ENCODE measurements at regions not wholly inside any gene's neighbourhood (a gene's known extent, or its start where the extent isn't known, plus 50 kb on each side); places are given as distances from the start of the nearest gene placed in this dataset.

DNA sequence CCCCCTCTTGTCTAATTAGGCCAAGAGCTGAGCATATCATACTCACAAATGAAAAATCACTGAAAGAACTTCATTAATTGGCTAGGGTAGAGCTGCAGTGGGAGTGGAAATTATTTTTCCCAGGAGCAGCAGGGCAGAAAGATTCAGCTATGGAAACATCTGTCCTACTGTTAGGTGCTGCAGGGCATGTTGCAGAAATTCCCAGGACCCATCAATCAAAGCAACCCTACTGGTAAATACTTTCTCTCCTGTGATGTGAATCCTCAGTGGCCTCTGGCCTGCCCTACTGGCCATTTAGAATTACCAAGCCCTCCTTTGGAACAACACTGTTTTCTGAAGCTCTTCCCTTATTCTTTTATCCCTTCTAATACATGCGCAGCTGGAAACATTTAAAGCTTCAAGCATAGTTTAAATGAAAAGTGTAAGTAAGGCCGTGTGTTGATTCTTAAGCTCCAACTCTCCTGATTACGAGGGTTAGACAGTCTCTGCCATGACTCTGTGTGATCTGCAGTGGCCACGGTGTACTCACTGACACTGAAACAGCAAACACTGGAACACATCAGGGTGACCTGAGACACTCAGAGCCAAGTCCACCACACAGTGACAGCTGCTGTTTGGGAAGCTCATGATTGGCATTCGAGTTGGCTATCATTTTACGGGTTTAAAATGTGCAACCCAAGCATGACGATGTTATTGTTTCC is 62.6 kb upstream of the TMCC3 start:
- no peak for TF ChIP-seq EZH2 (IDR thresholded peaks at IDR 0.05; ENCODE audit: borderline replicate concordance, low read length)
- TF ChIP-seq, protein P1, sequence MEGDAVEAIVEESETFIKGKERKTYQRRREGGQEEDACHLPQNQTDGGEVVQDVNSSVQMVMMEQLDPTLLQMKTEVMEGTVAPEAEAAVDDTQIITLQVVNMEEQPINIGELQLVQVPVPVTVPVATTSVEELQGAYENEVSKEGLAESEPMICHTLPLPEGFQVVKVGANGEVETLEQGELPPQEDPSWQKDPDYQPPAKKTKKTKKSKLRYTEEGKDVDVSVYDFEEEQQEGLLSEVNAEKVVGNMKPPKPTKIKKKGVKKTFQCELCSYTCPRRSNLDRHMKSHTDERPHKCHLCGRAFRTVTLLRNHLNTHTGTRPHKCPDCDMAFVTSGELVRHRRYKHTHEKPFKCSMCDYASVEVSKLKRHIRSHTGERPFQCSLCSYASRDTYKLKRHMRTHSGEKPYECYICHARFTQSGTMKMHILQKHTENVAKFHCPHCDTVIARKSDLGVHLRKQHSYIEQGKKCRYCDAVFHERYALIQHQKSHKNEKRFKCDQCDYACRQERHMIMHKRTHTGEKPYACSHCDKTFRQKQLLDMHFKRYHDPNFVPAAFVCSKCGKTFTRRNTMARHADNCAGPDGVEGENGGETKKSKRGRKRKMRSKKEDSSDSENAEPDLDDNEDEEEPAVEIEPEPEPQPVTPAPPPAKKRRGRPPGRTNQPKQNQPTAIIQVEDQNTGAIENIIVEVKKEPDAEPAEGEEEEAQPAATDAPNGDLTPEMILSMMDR (conservative IDR thresholded peaks at IDR 0.05 in 1 of 2, IDR thresholded peaks at IDR 0.05 in 1 of 2; ENCODE audit: extremely low read depth in 1 of 2, insufficient read depth in 1 of 2, low read depth in 1 of 2, low read length in 2 of 2), result no peak
